Tibial nerve (tissue), 4 donors: ENCODE measurements at regions not wholly inside any gene's neighbourhood (a gene's known extent, or its start where the extent isn't known, plus 50 kb on each side); places are given as distances from the start of the nearest gene placed in this dataset.

ENCODE experiments used
- CTCF ChIP-seq, 5 experiments: fragments of 200-600 bp in 3 of 5; fragments of 450-650 bp in 2 of 5; sonication (generic) in 3 of 5; IDR thresholded peaks; one replicate each; pipeline ENCODE4 v1.5.1; 2016 to 2019; ENCODE audit warnings: antibody characterized with exemption in 5 of 5, mild to moderate bottlenecking in 3 of 5, moderate library complexity in 2 of 5
- EP300 ChIP-seq, 2 donors: sonication (generic); formaldehyde crosslinking; IDR thresholded peaks; one replicate each; pipeline ENCODE4 v1.6.1; 2017; ENCODE audit warnings: antibody characterized with exemption in 2 of 2, mild to moderate bottlenecking in 1 of 2
- POLR2A ChIP-seq, 2 donors: fragments of 450-650 bp; IDR thresholded peaks; one replicate each; pipeline ENCODE4 v1.6.1; 2017; ENCODE audit warnings: antibody characterized with exemption in 2 of 2, mild to moderate bottlenecking in 2 of 2, moderate library complexity in 2 of 2

DNA sequence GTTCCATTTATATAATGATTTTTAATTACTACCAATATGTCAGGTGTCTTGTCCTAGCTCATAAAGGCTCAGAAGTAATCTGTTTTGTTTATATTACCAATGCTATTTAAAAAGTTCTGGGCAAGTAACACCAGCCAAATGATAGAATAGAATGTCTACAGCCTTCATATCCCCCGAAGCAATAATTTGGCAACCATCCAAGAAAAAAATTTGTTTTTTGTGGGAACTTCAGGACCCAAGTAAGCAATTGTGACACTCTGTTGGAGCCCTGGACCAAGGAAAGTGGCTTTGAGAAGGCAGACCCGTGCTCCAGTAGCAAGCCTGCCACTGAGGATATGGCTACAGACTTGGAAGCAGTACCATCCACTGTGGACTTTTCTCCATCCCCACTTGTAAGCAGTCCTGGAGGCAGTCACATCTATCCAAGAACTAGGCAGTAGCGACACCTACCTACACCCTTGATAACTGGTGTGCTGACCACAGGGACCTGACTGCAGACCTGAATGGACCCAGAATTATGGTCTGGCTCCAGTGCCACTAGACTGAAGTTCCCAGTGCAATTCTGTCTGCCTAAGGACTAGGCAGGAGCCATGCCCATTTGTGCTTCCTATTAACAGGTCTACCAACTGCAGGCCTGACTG lies 870.7 kb upstream of the ADGRL2 start:
- TF ChIP-seq POLR2A (IDR thresholded peaks at IDR 0.05) (no peak), CTCF (IDR thresholded peaks at IDR 0.05) (no peak), EP300 (IDR thresholded peaks at IDR 0.05) (no peak)
